Muscle of leg (tissue), 3 donors: ENCODE measurements at regions not wholly inside any gene's neighbourhood (a gene's known extent, or its start where the extent isn't known, plus 50 kb on each side); places are given as distances from the start of the nearest gene placed in this dataset.

Experiments
- DNase-seq: peaks from one replicate; pipeline ENCODE4 v3.0.0; 2013
- H3K27ac ChIP-seq: one replicate; pipeline ENCODE4 v1.5.1; 2013; ENCODE audit warnings: mild to moderate bottlenecking, low read length, control low read depth
- H3K27me3 ChIP-seq: one replicate; pipeline ENCODE4 v1.6.1; 2013; ENCODE audit warnings: low read length; ENCODE audit not compliant: control insufficient read depth, insufficient read depth
- H3K36me3 ChIP-seq: one replicate; pipeline ENCODE4 v1.6.1; 2013; ENCODE audit warnings: low read length; ENCODE audit not compliant: control insufficient read depth, insufficient read depth
- H3K4me1 ChIP-seq: one replicate; pipeline ENCODE4 v1.6.1; 2013; ENCODE audit warnings: low read length; ENCODE audit not compliant: control insufficient read depth, insufficient read depth
- H3K4me3 ChIP-seq: one replicate; pipeline ENCODE4 v1.5.1; 2013; ENCODE audit warnings: low read length, control low read depth
- H3K9me3 ChIP-seq: replicated peaks from 2 replicates; pipeline ENCODE4 v1.6.1; 2013; ENCODE audit warnings: low read depth, low read length; ENCODE audit not compliant: control insufficient read depth
- WGBS: methylation state at CpG from one replicate; pipeline ENCODE4 v1.1.5; 2013; ENCODE audit warnings: missing lambda C conversion rate; ENCODE audit not compliant: insufficient coverage; 5-methylcytosine and 5-hydroxymethylcytosine counted together

DNA sequence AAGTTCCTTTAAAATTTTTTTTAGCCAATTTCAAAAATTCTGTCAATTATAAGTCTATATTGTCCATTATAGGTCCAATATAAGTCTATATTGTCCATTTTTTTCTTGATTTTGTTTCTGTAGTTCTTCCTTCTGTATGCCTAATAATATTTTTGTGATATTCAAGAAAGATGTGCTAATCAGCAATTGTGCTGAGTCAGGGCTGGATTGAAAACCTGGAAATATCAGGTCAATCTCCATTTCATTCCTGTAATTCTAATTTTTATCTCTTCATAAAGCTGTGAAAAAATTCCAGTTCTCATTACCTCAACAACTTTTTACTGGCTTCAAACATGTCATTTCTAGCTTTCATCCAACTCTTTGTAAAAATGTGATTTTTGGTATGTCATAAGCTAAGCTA is 353.7 kb downstream of the SLITRK6 start:
- H3K4me1 ChIP-seq = no peaks in the 10 kb centered on the region
- H3K9me3 ChIP-seq = no peaks in the 10 kb centered on the region
- H3K36me3 ChIP-seq = no peaks in the 10 kb centered on the region
- no peak overlapping the region for H3K27ac ChIP-seq
- DNase-seq = no peak
- H3K4me3 ChIP-seq = no peak overlapping the region
- no peaks in the 10 kb centered on the region for H3K27me3 ChIP-seq

DNA sequence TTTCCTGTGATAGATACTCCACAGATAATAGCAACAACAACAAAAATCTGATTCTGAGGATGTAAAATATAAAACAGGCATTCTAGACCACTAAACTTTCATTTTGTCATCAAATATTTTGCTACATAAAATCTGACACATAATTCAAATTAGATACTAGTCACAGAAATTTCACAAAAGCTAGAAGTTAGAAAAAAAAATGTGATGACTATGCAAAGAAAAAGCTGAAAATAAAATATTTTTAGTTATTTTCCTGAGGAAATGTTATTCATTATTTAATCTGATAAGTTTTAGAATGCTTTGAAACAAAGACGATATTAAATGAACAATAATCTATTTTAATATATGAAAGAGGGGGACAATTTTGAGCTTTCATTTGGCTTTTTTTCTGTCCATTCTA is 357.2 kb downstream of the SLITRK6 start:
- H3K4me1 ChIP-seq = no peaks in the 10 kb centered on the region
- no peak for DNase-seq
- no peak overlapping the region for H3K4me3 ChIP-seq
- no CpG with 5 or more reads among the region's 1 CpG for WGBS
- H3K27me3 ChIP-seq = no peaks in the 10 kb centered on the region
- H3K9me3 ChIP-seq = no peaks in the 10 kb centered on the region
- no peak overlapping the region for H3K27ac ChIP-seq
- no peaks in the 10 kb centered on the region for H3K36me3 ChIP-seq

DNA sequence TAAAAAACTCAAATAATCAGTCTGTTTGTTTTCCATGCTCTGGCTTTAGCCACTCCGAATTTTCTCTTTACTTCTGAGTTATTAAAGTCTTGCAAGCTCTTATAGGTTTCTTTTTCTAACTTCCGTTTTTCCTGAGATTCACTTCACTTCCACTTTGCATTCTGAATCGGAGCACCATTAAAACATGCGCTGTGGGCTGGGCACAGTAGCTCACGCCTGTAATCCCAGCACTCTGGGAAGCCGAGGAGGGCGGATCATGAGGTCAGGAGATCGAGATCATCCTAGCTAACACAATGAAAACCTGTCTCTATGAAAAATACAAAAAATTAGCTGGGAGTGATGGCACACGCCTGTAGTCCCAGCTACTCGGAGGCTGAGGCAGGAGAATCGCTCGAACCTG is 357.9 kb downstream of the SLITRK6 start:
- Histone ChIP-seq H3K4me3 (no peak overlapping the region), H3K27ac (no peak overlapping the region), H3K4me1 (no peaks in the 10 kb centered on the region), H3K27me3 (no peaks in the 10 kb centered on the region), H3K36me3 (no peaks in the 10 kb centered on the region), H3K9me3 (no peaks in the 10 kb centered on the region)
- 100% methylated on average over 3 of the region's 12 CpGs for WGBS
- DNase-seq = no peak

DNA sequence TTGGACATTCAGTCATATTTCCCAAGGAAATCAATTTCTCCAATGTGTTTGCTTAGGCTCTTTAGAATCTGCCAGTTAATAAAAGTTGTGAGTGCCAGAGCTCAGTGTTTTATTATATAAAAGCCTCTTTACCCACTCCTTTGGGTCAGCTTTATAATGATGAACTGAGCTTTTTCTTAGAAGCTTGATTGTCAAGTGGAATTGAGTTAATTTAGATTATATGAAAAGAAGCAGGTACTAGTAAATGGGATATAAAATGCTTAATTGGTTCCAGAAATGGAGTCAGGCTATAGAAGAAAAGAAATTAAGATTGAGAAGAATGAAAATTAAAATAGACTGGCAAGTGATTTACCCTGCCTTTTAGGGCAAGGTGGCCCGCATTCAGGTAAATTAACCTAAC is 363.2 kb downstream of the SLITRK6 start:
- no CpG with 5 or more reads among the region's 1 CpG for WGBS
- Histone ChIP-seq H3K4me1 (no peaks in the 10 kb centered on the region), H3K36me3 (no peaks in the 10 kb centered on the region), H3K27me3 (no peaks in the 10 kb centered on the region), H3K9me3 (no peaks in the 10 kb centered on the region), H3K4me3 (no peak overlapping the region), H3K27ac (no peak overlapping the region)
- DNase-seq = no peak

DNA sequence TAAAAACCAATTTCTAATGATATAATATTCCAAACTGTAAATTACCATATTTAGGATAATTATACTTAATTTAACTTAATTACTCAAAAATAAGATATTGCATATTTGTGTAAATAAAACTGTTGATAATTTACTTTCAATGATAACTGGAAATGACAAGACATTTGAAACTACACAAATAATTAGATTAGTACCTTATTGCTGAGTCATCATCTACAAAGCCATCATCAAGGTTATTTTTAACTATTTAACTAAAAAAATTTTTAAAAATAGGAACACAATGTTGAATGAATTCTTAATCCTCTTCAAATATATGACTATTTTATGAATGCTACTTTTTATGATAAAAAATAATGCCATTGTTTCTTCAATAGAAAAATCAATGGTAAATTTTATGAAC is 364.3 kb downstream of the SLITRK6 start:
- H3K4me1 ChIP-seq = no peaks in the 10 kb centered on the region
- H3K36me3 ChIP-seq = no peaks in the 10 kb centered on the region
- no peak for DNase-seq
- no peaks in the 10 kb centered on the region for H3K27me3 ChIP-seq
- no peak overlapping the region for H3K27ac ChIP-seq
- no peaks in the 10 kb centered on the region for H3K9me3 ChIP-seq
- no peak overlapping the region for H3K4me3 ChIP-seq

DNA sequence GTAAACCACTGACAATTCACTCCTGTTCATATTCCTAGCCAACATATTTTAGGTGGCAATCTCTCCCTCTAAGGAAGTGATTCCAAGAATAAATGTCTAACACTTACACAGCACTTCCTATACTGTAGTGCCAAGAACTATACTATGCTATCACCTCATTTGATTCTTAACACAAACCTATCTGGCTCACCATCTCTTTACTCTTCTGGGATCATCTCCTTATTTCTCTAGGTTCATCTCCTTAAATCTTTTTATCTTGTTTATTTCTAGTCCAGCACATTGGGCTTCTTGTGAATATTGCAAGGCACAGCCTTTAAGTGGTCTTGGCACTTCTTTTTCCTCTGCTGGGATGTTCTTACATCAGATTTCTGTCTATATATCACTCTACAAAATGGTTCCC is 366.3 kb downstream of the SLITRK6 start:
- no peaks in the 10 kb centered on the region for H3K4me1 ChIP-seq
- no peaks in the 10 kb centered on the region for H3K36me3 ChIP-seq
- no peaks in the 10 kb centered on the region for H3K27me3 ChIP-seq
- H3K27ac ChIP-seq = no peak overlapping the region
- H3K4me3 ChIP-seq = no peak overlapping the region
- DNase-seq = no peak
- H3K9me3 ChIP-seq = no peaks in the 10 kb centered on the region

DNA sequence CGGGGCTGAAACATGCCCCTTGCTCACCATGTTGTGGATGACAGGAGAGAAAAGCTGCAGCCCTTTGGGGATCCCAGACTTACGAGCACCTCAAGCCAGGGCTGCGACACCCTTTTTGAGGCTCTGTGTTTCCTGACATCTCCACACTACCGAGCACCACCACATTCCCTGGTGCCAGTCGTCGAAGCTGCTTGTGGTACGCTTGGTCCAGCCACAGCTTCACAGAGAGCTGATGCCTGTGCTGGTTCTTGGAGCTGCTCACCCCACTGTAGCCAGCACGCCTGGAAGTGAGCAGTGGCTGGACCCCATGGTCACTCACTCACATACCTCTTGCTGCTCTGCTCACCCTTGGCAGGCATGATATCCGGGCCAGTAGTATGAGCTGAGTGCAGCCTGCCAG is 367.5 kb downstream of the SLITRK6 start:
- no peak for DNase-seq
- Histone ChIP-seq H3K4me1 (no peaks in the 10 kb centered on the region), H3K9me3 (no peaks in the 10 kb centered on the region), H3K27ac (no peak overlapping the region), H3K27me3 (no peaks in the 10 kb centered on the region), H3K36me3 (no peaks in the 10 kb centered on the region), H3K4me3 (no peak overlapping the region)
- WGBS = 92% methylated on average over 8 of the region's 9 CpGs

DNA sequence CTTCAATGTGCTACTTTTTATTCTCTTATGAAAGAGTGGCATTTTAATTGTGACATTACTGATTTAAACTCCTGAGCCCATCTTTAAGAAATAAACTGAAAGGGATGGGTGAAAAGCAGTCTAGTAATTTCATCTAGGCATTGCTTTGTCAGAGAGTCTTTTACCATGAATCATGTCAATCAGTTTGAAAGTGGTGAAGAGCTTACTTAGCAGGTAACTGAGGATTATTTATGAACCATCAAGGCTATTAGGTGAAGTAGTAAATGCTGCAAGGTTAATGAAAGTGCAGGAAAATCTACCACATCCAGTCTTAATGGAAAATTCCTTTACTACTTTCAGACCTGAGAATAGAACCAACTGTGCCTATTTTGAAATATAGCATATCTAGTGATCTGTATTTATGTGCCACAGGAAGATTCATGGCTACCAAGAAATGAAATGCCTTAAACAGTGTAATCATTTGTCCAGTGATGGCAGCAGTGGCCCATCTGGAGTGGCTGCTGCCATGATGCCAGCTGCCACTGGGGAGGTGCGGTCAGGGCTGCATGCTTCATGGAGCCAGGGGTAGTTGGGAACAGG is 368.9 kb downstream of the SLITRK6 start:
- no peaks in the 10 kb centered on the region for H3K36me3 ChIP-seq
- no peak for DNase-seq
- WGBS = 100% methylated on average over 1 of the region's 1 CpG
- H3K27ac ChIP-seq = no peak overlapping the region
- no peaks in the 10 kb centered on the region for H3K4me1 ChIP-seq
- H3K9me3 ChIP-seq = no peaks in the 10 kb centered on the region
- no peaks in the 10 kb centered on the region for H3K27me3 ChIP-seq
- H3K4me3 ChIP-seq = no peak overlapping the region

DNA sequence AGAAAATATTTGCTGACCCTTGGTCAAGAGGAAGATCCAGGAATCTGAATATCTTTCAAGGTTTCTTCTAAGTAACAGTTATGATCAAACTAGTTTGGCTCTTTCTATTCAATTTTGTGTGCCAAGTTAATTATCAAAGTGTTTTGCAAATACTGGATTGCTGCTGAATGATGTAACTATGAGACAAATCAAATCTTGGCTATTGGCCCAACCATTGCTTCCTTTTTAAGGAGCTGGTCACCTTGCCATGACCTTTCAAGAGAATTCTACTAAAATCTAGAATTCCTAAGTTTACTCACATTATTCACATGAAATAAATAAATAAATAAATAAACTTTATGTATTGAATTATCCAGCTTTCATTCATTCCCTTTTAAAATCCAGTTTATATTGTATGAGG is 371.8 kb downstream of the SLITRK6 start:
- Histone ChIP-seq H3K4me3 (no peak overlapping the region), H3K27ac (no peak overlapping the region), H3K36me3 (no peaks in the 10 kb centered on the region), H3K4me1 (no peaks in the 10 kb centered on the region), H3K9me3 (no peaks in the 10 kb centered on the region), H3K27me3 (no peaks in the 10 kb centered on the region)
- DNase-seq = peak; percentile 15

DNA sequence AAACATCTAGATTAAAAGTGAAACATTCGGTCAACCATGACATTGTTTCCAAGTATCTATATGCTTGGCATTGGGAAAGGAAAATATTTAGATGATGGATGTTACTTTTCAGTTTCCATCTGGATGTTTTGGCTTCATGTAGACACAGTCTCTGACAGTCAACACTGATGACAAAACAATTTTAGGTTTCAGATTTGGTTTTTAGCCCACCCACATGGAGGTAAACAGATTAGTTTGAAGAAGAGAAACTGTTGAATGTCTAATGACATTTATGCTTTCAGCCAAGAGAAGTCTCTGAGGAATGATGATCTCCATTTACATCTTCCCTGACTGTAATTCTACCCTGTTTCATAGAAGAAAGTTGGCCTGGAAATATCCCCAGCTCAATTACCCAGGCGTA is 379.1 kb downstream of the SLITRK6 start:
- Histone ChIP-seq H3K36me3 (no peaks in the 10 kb centered on the region), H3K27ac (no peak overlapping the region), H3K9me3 (no peaks in the 10 kb centered on the region), H3K27me3 (no peaks in the 10 kb centered on the region), H3K4me3 (no peak overlapping the region), H3K4me1 (no peaks in the 10 kb centered on the region)
- peak; percentile 84 for DNase-seq
- no CpG with 5 or more reads among the region's 2 CpGs for WGBS

DNA sequence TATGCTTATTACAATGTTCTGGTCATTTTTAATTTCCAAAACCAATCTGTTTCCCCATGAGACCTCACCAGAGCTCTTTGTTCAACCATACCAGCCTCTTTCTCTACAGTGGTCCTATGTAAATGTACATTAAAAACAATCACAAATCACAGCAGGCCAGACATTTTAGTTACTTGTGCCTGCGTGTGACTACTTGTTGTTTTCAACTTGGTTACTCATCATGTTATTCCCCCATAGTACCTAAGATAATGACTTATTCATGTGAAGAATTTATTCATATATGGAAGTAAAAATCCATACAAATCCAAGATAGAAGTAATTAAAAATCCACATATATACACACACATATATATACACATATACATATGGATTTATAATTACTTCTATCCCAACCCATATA is 379.6 kb downstream of the SLITRK6 start:
- H3K9me3 ChIP-seq = no peaks in the 10 kb centered on the region
- H3K36me3 ChIP-seq = no peaks in the 10 kb centered on the region
- no peaks in the 10 kb centered on the region for H3K4me1 ChIP-seq
- no peak overlapping the region for H3K4me3 ChIP-seq
- H3K27ac ChIP-seq = no peak overlapping the region
- H3K27me3 ChIP-seq = no peaks in the 10 kb centered on the region
- DNase-seq = no peak
- WGBS = no CpG with 5 or more reads among the region's 1 CpG
